GM19395 (cell line): ENCODE measurements at regions not wholly inside any gene's neighbourhood (a gene's known extent, or its start where the extent isn't known, plus 50 kb on each side); places are given as distances from the start of the nearest gene placed in this dataset.
"Not testable (repeated sequence)": the region's sequence is repeated elsewhere in the genome, so short reads cannot be mapped to it uniquely, and the experiment has no call there.

ENCODE experiments used
- ATAC-seq: cut with Tn5 transposase; IDR thresholded peaks from one replicate; pipeline ENCODE4 v1.9.1; 2021; ENCODE audit warnings: mild to moderate bottlenecking, moderate library complexity; ENCODE audit not compliant: unreplicated experiment

DNA sequence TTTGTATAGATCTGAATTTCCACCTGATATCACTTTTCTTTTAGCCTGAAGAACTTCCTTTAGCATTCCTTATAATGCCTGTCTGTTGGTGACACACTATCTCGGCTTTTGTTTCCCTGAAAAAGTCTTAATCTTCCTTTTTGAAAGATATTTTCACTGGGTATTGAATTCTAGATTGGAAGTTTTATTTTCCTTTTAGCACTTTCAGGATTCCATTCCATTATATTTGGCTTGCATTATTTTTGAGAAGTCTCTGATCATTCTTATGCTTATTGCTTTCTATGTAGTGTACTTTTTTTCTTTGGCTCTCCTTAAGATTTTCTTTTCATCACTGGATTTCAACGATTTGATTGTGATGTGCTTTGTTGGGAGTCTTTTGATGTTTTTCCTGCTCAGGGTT, 510.7 kb downstream of the RWDD3 start:
- no peak for ATAC-seq

DNA sequence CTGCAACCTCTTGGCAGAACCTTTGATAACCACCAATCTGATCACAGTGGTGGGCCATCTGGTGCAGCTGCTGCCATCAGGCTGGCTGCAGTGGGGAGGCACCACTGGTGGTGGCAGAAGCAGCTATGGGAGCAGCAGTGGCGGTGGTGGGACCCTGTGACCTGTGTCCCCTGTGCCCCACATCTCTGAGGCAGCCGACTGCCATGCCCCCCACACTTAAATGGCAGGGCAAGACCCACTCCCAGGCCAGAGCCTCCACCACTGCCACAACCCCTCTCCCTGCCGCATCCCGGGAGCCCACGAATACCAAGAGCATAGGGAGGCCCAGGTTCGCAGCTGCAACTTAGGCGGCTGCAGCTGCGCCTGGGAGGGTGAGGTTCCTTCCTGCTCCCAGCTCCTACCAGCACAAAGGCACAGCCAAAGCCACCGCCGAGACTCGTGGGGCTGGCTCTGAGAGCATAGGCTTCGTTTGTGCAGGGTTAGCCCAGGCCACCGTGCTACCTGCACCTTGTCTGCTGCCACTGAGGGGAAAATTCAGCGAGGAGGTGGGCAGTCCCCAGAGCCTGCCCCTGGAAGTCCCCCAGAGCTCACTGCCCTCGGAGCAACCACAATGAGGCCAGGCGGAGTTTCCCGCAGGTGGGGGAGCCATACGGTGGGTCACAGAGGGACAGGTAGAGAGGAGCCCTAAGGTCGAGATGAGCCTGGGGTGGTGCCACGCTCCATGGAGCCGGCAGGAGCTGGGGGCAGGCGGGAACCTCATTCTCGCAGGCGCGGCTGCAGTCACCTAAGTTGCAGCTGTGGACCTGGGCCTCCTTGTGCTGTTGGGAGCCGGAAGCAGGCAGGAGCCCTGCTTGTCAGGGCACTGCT, 518.7 kb downstream of the RWDD3 start:
- ATAC-seq = no peak

GRCh38 chr1:95753382-95754016, 519.5 kb downstream of the RWDD3 start:
- ATAC-seq = no peak

DNA sequence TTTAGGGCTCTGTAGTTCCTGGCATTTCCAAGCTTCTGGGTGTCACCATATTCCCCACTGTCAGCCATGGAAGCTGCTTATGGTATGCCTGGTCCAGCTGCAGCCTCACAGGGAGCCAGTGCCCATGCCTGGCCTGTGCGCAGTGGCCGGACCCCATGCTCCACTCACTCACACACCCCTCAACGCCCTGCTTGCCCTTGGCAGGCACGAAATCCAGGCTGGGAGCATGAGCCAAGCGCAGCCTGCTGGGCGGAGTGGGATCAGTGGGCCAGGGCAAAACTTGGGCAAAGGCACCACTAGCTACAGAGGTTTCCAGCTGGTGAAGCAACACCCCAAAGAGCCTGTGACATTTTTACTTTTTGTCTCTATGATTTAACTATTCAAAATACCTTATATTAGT, 520.4 kb downstream of the RWDD3 start:
- ATAC-seq = no peak

DNA sequence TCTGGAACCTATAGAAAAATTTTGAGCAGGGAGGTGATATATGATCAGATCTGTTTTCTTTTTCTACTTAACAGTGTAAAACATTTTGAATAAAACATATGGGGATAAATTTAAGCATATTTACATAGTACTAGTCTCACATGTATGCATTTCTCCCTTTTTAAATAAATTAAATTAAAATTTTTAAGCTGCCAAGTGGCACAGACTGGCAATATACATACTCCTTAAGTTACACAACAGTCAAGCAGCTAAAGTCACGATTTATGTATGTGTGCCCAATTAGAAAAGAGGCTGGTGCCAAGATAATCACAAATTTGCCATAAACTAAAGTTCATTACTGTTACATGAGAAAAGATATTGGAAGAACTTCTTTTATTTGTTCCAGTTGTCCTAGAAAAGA, 532.0 kb downstream of the RWDD3 start:
- no peak for ATAC-seq

- no peak for ATAC-seq
Observed at GRCh38 chr1:95770581-95770980, 536.6 kb downstream of the RWDD3 start.

DNA sequence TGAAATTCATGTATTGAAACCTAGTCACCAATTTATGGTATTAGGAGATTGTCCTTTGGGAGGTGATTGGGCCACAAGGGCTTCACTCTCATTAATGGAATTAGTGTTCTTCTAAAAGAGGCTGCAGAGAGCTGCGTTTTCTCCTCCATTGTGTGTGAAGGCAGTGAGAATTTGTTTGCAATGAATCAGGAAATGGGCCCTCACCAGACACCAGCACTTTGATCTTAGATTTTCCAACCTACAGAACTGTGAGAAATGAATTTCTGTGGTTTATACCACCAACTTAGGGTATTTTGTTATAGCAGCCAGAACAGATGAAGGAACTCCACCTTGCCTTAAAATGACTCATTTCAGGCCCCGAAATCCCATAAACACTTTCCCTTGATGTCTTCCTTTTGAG, 544.2 kb downstream of the RWDD3 start:
- no peak for ATAC-seq

DNA sequence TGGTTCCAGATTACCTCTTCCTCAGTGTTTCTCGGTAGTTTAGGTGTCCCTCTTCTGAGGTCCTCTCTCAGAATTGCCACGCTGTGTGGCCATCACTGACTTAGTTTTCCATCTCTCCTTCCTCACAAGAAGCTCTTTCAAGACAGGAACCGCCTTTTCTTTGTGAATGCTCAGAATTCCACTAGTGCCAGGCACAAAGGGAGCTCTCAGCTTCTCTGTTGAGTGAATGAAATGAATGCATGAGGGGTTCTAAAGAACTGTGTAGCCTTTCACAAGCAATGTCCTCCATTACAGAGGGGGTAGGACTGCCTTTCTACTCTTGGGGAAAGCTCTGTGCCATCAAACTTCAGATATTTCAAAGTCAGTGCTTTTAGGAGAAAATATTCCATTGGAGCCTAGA, 546.8 kb downstream of the RWDD3 start:
- ATAC-seq = no peak

- ATAC-seq = no peak
Observed at GRCh38 chr1:95790136-95790535, 556.1 kb downstream of the RWDD3 start.

- no peak for ATAC-seq
Observed at GRCh38 chr1:95793893-95794292, 559.9 kb downstream of the RWDD3 start.

GRCh38 chr1:95797761-95798160, 563.8 kb downstream of the RWDD3 start:
- not testable (repeated sequence) for ATAC-seq

DNA sequence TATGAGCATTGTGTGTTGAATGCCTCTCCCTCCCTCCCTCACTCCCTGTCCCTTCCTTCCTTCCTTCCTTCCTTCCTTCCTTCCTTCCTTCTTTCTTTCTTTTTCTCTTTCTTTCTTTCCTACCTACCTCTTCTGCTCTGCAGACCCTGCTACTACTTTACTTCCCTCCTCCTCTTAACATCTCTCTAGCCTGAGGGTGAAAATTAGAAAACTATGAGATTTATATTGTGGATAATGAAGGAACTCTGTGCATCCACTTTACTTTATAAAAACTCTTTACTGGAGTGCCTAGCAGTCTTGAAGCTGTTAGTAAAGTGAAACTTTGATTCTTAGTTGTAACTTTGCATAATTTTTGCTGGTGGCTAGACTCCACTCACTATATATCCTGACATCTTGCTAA, 572.2 kb downstream of the RWDD3 start:
- no peak for ATAC-seq

GRCh38 chr1:95809391-95809790, 575.4 kb downstream of the RWDD3 start:
- ATAC-seq = no peak

- no peak for ATAC-seq
Observed at GRCh38 chr1:95815511-95815910, 581.5 kb downstream of the RWDD3 start.

GRCh38 chr1:95829556-95829955, 595.5 kb downstream of the RWDD3 start:
- no peak for ATAC-seq

- no peak for ATAC-seq
Observed at GRCh38 chr1:95832370-95832769, 598.4 kb downstream of the RWDD3 start.

DNA sequence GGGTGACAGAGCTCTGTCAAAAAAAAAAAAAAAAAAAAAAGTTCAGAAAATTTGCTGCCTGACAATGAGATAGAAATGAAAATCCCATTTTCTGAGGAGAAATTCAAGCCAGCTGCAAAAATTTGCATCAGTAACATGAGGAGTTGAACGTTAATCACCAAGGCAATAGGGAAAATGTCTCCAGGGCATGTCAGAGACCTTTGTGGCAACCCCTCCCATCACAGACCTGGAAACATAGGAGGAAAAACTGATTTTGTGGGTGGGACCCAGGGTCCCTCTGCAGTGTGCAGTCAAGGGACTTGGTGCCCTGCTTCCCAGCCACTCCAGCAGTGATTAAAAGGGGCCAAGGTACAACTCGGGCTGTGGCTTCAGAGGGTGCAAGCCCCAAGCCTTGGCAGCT, 615.4 kb downstream of the RWDD3 start:
- no peak for ATAC-seq

DNA sequence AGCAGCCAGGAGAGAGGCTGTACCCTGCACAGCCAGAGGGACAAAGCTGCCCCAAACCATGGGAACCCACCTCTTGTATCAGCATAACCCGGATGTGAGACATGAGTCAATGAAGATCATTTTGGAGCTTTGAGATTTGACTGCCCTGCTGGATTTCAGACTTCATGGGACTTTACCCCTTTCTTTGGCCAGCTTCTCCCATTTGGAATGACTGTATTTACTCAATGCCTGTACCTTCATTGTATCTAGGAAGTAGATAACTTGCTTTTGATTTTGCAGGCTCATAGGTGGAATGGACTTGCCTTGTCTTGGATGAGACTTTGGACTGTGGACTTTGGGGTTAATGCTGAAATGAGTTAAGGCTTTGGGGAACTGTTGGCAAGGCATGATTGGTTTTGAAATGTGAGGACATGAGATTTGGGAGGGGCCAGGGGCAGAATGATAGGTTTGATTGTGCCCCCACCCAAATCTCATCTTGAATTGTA, 616.2 kb downstream of the RWDD3 start:
- no peak for ATAC-seq

GRCh38 chr1:95850763-95851162, 616.8 kb downstream of the RWDD3 start:
- ATAC-seq = no peak

DNA sequence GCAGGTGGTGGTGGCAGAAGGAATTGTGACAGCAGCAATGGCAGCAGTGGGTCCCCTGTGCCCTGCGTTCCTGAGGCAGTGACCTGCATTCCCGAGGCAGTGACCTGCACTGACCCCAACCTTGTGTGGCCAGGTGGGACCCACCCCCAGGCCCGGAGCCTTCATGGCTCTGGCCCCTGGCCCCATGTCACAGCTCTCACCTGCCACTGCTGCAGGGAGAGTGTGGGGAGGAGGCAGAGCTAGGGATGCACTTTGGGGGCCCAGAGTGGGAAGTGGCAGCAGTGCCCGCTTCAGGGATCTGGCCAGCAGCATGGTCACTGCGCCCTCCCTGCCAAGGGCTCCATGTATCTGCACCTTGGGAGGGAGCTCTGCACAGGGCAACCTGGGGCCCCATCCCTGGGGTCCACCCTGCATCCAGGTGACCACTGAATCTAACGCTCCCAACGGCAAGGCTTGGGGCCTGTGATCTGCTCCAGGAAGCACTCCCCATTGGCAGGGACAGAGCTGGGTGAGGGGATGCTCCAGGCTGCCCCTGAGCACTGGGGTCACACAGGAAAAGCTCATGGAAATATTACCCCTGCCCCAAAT, 618.6 kb downstream of the RWDD3 start:
- ATAC-seq = no peak

DNA sequence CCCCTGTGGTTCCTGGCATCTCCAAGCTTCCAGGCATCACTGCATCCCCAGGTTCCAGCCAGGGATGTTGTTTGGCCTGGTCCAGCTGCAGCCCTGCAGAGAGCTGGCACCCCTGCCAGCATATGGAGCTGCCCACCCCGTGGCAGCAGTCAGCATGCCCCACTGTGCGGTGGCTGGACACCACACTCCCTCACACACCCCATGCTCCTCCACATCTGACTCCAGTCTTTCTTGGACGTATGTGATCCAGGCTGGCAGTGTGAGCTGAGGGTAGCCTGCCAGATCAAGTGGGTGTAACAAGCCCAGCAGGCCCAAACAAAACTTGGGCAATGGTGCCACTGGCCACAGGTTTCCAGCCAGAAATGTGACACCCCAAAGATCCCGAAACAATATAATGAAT, 620.4 kb downstream of the RWDD3 start:
- no peak for ATAC-seq

- no peak for ATAC-seq
Observed at GRCh38 chr1:95863086-95863485, 629.1 kb downstream of the RWDD3 start.
